Activated T-helper 1 cell treated with Interleukin-2 at 50 U/mL for 16 hours (primary cell): ENCODE measurements at regions not wholly inside any gene's neighbourhood (a gene's known extent, or its start where the extent isn't known, plus 50 kb on each side); places are given as distances from the start of the nearest gene placed in this dataset.

ENCODE experiments used
- DNase-seq: peaks from one replicate; pipeline ENCODE4 v3.0.0-alpha.2; 2020; ENCODE audit warnings: low read depth

DNA sequence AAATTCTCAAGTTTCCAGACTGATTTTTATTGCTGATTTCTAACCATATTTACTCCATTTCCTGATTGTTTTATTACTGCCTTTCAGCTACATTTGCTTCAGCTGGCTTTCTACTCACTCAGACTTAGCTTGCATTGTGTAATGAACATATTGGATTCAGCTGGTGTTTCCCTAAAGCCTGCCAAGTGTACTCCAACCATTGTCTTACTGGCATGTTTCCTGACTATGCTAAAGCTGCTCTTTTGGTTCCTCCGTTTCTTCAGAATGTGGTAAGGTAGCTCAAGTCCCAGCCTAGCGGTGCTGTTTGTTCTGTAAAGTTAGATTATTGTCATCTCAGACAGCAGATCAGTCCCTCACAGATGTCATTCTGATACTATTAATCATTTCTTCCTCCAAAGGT lies 53.1 kb upstream of the GLRA2 start:
- DNase-seq, result no peak

DNA sequence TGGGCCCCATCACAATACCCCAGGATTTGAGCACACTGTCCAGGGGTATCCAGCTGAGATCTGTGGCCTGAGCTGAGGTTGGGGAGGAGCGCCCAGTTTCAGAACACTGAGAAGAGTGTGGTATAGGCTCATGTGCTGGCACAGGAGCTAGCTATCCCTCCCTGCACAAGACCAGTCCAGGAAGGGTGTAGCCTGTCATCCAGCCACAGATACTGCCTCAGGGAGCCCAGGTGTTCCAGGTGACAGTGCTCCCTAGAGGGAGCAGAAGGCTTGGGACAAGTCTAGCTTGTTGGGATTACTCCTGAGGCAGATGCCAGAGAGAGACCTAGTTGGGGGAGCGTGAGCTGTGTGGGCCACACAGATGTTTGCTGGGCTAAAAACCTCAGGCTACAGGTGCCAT lies 79.6 kb upstream of the GLRA2 start:
- no peak for DNase-seq

DNA sequence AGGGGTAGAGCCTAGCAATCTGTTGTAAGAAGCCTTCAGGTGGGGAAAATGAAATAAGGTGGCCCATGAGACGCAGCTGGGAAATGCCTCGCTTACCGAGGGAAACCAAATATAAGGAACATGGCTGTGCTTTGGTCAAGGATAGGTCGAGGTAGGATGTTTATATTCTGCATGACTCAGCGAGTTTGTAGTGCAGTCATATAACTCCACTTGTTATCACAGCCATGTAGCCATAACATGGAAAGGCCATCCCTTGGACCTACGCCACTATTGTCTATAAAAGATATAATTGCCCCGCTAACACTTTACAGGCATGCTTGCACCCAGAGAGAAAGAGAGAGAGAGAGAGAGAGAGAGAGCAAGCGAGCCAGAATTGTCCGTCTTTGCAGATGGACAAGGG lies 80.9 kb upstream of the GLRA2 start:
- DNase-seq, result no peak

DNA sequence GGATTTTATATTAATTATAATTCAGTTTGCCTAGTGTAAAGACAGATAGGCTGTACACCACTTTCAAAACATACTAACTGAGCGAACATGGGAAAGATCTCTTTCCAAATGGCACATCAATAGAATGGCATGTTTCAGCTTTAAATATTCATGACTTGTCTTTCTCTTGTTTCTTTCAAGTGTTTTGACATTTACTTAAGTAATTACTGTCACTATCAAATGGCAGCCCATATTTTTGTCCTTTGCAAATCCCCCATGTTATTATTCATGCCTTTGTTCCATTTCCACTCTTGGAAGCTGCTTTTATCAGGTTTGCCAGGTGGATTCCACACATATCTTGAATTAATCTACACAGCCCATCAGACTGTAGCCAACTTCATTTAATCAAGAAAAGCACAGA lies 89.2 kb upstream of the GLRA2 start:
- DNase-seq, result no peak

DNA sequence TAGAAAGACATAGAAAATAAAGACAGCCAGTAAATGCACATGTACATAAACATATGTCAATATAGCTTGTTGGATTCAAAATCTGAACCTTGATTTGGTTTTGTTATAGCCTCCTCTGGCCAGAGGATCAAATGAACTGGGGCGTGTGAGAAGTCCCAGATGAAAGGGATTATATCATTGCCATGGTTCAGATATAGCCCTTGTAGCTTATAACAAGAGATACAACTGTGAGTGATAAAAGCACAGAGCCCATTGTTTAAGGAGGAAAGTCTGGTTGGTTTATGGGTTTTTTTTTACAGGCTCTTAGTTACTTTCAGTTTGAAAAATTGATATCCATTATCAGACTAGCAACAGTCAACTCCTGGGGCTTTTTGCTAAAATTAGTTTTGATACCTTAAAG lies 101.7 kb upstream of the GLRA2 start:
- no peak for DNase-seq

DNA sequence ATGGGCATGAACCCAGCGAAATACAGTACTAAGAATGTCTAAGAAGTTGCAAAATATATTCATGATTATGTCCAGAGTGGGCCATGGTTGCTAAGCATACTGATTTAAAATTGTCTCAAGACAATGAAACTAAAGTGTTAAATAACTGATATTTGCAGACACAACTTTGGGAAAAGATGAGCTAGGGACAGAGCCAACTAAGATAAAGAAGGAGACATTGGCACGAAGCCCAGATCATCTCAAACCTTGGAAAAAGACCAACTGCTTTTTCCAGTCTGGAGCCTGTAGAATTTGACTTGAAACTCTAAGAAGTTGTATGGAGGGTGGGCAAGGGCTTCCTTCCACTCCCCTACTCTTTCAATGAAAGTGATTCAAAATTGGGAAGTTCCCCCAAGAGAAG lies 108.5 kb upstream of the GLRA2 start:
- DNase-seq, result no peak

DNA sequence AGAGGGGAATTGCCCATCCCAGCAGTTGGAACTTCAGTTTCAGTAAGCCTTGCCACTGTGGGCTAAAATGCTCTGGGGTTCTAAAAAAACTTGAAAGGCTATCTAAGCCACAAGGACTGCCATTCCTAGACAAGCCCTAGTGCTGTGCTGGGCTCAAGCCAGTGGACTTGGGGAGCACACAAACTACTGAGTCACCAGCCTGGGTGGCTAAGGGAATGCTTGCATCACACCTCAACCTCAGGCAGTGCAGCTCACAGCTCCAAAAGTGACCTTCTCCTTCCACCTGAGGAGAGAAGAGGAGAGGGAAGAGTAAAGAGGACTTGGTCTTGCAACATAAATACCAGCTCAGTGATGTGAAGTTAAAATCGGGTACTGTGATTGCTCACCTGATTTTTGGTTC lies 116.7 kb upstream of the GLRA2 start:
- no peak for DNase-seq

DNA sequence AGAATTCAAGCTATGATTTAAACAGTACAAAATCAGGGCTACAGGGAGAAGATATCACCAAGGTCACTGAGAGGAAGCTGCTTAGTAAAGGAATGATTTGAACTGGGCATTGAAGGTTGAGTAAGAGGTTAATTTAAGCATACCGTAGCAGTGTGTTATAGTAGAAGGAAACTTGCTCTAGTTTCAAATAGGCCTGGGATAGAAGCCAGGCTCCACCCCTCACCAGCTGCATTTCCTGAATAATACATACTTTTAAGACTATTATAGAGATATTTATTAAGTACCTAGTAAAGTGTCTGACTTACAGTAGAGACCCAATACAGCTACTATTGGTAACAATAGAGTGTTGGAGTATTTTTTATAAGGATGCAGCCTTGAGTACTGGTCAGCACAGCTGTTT lies 118.0 kb upstream of the GLRA2 start:
- DNase-seq, result no peak

DNA sequence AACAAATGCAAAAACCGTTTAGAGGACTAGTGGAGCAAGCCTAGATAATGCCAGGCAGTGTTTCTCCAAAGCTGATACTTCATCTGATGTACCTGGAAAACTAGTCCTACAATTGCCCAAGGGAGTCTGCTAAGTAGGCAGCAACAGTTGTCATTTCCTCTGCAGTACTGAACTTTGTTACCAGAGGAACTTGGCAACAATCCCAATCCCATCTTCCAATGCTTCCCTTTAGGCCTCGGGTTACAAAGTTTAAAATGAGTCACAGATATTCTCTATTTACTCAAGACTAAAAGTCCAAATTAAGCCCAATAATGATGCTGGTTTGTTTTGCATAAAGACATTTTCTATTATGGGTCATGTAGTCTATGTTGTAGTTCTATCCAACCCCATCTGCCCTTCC lies 120.0 kb upstream of the GLRA2 start:
- no peak for DNase-seq

DNA sequence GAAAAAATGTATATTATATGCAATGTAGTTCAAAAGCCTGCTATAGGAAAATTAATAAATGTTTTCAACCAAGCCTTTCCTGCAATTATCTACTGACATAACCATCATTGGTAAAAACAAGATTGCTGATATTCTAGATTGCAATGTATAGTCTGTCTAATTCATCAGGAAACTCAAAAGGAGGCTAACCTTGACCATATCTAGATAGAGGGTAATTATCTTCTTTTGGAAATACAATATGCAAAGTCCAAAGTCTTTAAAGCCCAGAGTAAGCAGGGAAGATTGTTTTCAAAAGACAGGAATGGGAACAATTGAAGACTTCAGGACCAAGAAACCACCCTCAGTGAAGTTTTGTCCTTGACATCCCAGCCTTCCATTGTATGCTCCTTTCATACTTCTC lies 123.1 kb upstream of the GLRA2 start:
- no peak for DNase-seq

DNA sequence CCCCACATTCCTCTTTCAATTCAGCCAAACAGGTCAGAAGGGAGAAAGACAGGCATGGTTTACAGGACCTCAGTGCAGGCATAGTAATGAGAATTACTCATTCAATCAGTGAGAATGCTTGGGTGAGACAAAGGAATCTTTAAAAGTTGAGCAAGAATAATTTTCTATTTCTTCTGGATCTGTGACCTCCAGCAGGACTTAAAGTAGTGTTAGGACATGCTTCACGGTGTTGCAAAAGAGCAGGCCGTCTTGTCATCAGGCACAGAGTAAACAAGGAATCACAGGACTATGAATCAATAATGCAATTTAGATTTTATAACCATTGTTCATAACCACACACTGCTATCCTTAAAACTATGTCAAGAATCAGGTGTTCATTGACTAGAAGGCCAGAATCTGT lies 130.6 kb upstream of the GLRA2 start:
- DNase-seq, result no peak

DNA sequence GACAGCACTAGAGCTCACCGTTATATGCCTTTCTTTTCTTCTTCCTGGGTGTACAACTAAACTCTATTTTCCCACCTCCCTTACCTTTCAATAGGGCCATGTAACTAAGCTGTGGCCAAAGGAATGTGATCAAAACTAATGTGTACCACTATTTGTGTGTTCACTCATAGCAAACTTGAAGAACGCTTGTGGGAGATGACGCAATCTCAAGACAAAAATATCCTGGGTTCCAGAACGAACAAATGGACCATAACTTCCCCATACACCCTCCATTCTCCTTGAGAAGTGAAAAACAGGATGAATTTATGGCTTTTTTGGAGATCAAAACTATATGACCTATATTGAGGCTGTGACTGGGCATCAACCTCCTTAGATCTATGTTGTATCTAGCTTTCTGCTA lies 139.7 kb upstream of the GLRA2 start:
- no peak for DNase-seq

DNA sequence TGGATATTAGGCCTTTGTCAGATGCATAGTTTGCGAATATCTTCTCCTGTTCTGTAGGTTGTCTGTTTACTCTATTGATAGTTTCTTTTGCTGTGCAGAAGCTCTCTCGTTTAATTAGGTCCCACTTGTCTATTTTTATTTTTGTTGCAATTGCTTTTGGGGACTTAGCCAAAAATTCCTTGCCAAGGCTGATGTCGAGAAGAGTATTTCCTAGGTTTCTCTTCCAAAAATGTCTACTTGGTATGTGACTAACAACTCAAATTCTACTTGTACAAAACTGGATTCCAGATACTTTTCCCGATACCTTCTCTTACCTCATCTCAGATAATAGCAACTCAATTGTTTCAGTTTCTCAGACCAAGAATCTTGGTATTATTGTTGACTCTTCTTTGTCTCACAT lies 142.4 kb upstream of the GLRA2 start:
- DNase-seq, result no peak

DNA sequence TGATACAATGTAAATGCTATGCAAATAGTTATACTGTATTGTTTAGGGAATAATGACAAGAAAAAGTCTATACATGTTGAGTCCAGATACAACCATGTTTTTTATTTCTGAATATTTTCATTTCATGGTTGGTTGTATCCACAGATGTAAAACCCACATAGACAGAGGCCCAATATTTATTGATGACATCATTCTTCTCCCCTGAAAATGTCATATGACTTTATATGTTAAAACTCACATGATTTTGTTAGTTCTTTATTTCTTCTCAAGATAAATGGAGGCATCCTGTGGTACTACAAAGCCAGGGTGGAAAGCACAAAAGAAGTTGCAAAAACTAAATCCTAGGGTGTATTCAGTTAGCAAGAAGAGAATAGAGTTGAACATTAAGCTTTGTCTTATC lies 149.3 kb upstream of the GLRA2 start:
- DNase-seq, result no peak

DNA sequence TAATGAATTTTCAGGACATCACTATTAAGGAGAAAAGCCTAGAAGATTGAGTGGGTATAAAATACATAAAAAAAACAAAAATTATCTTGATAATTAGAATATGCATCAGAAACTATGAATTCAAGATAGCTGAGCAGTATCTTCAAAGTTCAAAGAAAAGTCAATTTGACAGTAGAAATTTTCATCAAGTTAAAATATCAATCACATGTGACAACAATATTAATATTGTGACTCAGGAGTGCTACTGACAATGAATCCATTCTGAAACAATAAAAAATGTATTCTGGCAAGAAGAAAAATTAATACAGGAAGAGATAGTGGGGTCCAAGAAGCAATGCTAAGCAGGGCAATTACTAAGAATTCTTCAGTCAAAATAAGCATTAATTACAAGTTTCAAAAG lies 151.9 kb upstream of the GLRA2 start:
- no peak for DNase-seq

DNA sequence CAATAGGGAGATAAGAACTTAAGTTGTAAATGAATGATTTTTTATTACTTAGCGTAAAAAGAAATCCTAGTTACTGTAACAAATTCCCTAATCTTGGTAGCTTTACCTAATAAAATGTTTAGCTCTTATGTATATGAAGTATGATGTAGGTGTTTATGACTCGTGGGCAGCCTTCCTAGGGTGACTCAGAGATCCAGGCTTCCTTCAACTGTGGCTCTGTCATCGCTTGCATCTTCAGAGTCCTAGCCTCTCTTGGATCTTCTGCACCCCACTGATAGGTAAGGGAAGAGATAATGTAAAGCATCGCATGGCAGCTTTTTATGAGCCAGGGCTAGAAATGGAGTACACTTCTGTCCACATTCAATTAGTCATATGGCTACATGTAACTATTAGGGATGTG lies 165.6 kb upstream of the GLRA2 start:
- no peak for DNase-seq

DNA sequence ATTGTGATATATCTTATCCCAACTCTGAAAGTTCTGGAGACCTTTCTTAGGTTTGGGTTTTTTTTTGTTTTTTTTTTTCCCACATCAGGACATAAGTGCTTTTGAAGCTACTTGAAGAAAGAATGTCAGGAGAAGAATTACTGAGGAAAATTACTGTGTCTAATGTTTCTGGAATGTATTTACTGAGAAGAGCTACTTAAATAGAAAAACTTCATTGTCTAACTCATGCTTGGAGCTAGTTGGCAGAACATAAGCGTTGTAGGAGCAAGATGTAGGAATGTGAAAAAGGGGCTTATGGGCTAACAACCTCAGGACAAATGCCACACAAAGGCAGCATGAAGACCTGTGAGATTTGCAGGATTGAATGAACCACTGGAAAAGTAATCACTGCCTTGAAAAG lies 166.6 kb upstream of the GLRA2 start:
- DNase-seq, result no peak

DNA sequence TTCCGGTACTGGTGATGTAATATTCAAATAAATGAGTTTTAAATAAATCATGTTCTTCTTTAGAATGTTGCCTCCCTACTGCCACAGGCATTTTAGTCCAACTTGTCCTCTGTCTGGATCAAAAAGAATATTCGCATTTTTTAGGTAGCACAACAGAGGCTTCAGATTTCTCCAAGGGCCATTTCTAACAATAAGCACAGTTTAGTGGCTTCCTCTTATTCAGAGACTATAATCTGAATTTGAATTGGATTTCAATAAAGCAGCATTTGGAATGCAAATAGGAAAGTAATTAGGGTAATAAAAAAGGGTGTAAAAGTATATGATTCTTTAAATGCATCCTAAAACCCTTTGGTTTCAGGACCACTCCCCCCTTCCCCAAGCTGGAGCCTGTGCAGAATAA lies 167.9 kb upstream of the GLRA2 start:
- no peak for DNase-seq

DNA sequence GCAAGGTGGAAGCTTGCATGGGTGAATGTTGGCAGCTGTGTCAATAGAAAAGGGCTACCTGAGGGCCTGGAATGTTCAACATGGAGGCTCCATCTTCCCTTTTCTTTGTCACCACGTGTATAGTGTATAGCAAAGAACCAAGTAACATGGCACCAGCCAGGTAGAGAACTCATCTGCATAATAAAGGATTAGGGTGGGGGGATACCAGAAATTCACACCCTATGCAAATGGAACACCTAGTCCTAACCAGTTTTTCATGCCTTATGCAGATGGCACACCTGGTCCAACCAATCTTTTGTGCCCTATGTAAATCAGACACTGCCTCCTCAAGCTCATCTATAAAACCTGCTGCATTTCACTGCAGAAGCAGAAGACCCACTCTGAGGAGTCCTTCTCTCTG lies 169.6 kb upstream of the GLRA2 start:
- DNase-seq, result no peak

DNA sequence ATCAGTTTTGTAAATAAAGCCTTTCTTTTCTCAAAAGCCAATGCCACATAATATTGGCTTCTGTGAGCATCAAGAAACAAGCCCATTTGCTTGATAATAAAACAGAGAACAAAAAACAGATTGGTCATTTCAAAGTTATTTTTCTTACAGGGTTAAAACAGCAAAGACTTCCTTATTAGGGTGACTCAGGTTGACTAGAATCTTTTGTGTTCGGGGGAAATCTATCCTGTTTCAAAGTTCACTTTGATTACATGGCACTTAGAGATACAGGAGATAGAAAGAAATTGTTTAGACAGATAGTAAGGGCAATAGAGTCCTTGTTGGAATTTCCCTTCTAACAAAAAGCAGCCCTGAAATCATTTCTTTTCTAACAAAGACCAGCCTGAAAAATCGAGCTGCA lies 170.0 kb upstream of the GLRA2 start:
- no peak for DNase-seq

DNA sequence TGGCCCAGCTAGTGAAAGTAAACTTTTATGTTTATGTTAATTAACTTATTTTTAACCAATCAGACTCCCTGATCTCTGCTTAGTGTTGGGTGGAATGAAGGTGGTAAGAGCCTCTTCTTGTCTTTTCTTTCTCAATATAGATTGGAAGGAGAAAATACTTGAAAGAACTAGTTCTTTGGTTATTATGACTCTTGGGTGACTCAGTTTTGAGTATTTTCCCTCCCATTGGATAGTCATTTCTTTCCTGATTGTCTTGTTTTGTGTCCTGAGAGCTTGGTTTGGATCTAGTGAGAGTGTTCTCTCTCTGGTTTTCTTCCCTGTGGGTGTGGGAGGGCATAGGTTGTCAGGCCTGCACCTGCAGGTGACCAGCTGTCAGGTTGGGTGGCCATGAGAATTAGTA lies 172.0 kb upstream of the GLRA2 start:
- DNase-seq, result no peak

DNA sequence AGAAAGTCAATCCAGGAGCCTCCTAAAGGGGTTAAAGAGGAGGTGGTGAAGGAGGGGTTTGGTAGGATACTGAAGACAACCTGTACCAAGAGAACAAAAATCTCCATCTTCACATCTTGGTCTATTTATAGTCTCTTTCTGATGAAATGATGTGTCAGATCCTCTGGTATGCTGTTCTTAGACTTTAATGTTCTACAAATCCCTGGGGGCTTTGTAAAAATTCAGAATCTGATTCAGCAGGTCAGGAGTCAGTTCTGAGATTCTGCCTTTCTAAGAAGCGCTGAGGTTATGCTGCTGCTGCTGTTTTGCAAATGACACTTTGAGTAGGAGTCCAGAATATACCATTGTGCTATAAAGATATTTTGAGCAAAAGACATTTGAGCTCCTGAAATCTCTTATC lies 172.9 kb upstream of the GLRA2 start:
- no peak for DNase-seq

DNA sequence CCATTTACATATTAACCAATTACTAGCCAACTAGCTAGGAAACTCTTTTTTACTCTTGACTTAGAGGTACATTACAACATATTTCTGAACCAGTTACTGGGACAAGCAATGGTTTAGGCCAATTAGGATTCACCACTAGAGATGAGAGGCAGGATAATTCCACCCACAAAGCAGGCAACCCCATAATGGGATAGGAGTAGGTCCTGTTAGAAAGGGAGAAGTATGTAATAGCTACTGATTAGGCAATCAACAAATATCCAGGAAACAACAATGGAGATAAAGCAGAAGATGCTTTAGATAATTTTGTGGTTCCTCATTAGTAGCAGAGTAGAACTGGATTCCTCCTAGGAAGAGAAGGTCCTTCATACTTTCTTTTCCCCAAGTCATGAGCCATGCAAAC lies 173.8 kb upstream of the GLRA2 start:
- no peak for DNase-seq

DNA sequence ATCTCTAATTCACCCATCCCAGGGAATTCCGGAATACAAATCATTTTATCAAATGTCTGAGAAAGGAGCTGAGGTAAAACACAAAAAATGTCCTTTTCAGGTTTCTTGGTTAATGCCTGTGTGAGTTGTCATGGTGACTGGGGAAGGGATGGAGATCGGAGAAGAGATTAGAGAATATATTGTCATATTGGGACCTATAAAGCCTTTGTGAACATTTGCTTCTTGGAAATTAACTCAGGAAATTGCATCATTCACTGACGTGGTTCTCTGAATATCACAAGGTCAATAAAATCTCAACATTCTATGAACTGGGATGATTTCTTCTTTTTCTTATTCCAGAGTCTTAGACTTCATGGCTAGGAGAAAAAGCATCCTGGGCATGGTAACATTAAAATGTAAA lies 174.8 kb upstream of the GLRA2 start:
- no peak for DNase-seq

DNA sequence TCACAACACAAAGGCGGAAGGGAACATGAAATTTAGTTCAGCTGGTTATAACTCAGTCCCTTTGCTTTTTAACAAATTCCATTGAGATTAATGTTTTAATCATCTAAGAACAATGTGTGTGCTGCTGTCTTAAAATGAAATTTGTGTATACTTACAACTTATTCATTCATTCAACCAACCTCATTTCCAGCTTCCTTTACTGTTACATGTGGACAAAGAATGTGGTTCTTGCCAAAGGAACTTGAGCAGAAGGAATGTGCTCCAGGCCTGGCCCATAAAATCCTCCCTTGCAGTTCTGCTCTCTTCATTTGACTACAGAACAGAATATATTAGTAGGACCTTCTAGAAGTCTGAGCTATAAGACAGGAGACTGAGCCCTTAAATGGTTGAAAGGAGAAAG lies 176.8 kb upstream of the GLRA2 start:
- DNase-seq, result no peak
